GM18858 (cell line): ENCODE measurements at regions not wholly inside any gene's neighbourhood (a gene's known extent, or its start where the extent isn't known, plus 50 kb on each side); places are given as distances from the start of the nearest gene placed in this dataset.

Source experiments
- ATAC-seq: cut with Tn5 transposase; IDR thresholded peaks from one replicate; pipeline ENCODE4 v1.9.1; 2021; ENCODE audit not compliant: unreplicated experiment

- ATAC-seq, result no peak
These were observed 186.1 kb downstream of the BMP2 start for GRCh38 chr20:6953611-6954010.

- no peak for ATAC-seq
These were observed 186.7 kb downstream of the BMP2 start for GRCh38 chr20:6954219-6954618.

GRCh38 chr20:6956056-6956455 lies 188.6 kb downstream of the BMP2 start:
- no peak for ATAC-seq

GRCh38 chr20:6956574-6956973 lies 189.1 kb downstream of the BMP2 start:
- ATAC-seq, result no peak

- no peak for ATAC-seq
These were observed 192.4 kb downstream of the BMP2 start for GRCh38 chr20:6959900-6960312.

GRCh38 chr20:6966721-6967120 lies 199.2 kb downstream of the BMP2 start:
- ATAC-seq, result no peak

- no peak for ATAC-seq
These were observed 207.4 kb downstream of the BMP2 start for GRCh38 chr20:6974838-6975237.

- ATAC-seq, result no peak
These were observed 207.8 kb downstream of the BMP2 start for GRCh38 chr20:6975311-6975710.

- ATAC-seq, result no peak
These were observed 208.8 kb downstream of the BMP2 start for GRCh38 chr20:6976106-6976900.

GRCh38 chr20:6979621-6980020 lies 212.1 kb downstream of the BMP2 start:
- no peak for ATAC-seq

- no peak for ATAC-seq
These were observed 225.5 kb downstream of the BMP2 start for GRCh38 chr20:6993011-6993410.

- no peak for ATAC-seq
These were observed 226.0 kb downstream of the BMP2 start for GRCh38 chr20:6993511-6993910.

- no peak for ATAC-seq
These were observed 227.0 kb downstream of the BMP2 start for GRCh38 chr20:6994452-6994851.

- ATAC-seq, result no peak
These were observed 231.4 kb downstream of the BMP2 start for GRCh38 chr20:6998909-6999308.

- no peak for ATAC-seq
These were observed 231.9 kb downstream of the BMP2 start for GRCh38 chr20:6999381-6999780.

- no peak for ATAC-seq
These were observed 236.1 kb downstream of the BMP2 start for GRCh38 chr20:7003598-7003997.

- no peak for ATAC-seq
These were observed 237.3 kb downstream of the BMP2 start for GRCh38 chr20:7004801-7005200.

- ATAC-seq, result no peak
These were observed 243.0 kb downstream of the BMP2 start for GRCh38 chr20:7010527-7010926.

GRCh38 chr20:7015257-7015656 lies 247.8 kb downstream of the BMP2 start:
- ATAC-seq, result no peak

- no peak for ATAC-seq
These were observed 255.1 kb downstream of the BMP2 start for GRCh38 chr20:7022597-7022996.

GRCh38 chr20:7025635-7026034 lies 258.1 kb downstream of the BMP2 start:
- ATAC-seq, result no peak

GRCh38 chr20:7029019-7029418 lies 261.5 kb downstream of the BMP2 start:
- no peak for ATAC-seq

GRCh38 chr20:7031222-7031621 lies 263.7 kb downstream of the BMP2 start:
- no peak for ATAC-seq
